Activated naive CD4-positive, alpha-beta T cell treated with anti-CD3 and anti-CD28 coated beads, Interleukin-2, amount 10 ng/mL, durations not matched to agents 7 days and 5 days (primary cell): ENCODE measurements at regions not wholly inside any gene's neighbourhood (a gene's known extent, or its start where the extent isn't known, plus 50 kb on each side); places are given as distances from the start of the nearest gene placed in this dataset.

Experiments
- CTCF ChIA-PET: fragments of 350-600 bp; sonication (Branson Sonifier 250); formaldehyde crosslinking; loops from one replicate; lab custom pipeline; 2021; ENCODE audit warnings: antibody characterized with exemption; lab: Charles Lee
- DNase-seq: peaks from one replicate; pipeline ENCODE4 v3.0.0-alpha.2; 2020
- H3K27ac Mint-ChIP-seq: one replicate; pipeline ENCODE4 v1.8.0; 2021; ENCODE audit warnings: mild to moderate bottlenecking, moderate library complexity, mixed read lengths
- H3K27me3 Mint-ChIP-seq: one replicate; pipeline ENCODE4 v1.8.0; 2021; ENCODE audit warnings: mild to moderate bottlenecking, mixed read lengths
- H3K36me3 Mint-ChIP-seq: one replicate; pipeline ENCODE4 v1.8.0; 2021; ENCODE audit warnings: mixed read lengths
- H3K4me1 Mint-ChIP-seq: one replicate; pipeline ENCODE4 v1.8.0; 2021; ENCODE audit warnings: mixed read lengths
- H3K4me3 Mint-ChIP-seq: one replicate; pipeline ENCODE4 v1.8.0; 2021; ENCODE audit warnings: mild to moderate bottlenecking, moderate library complexity, mixed read lengths
- H3K9me3 Mint-ChIP-seq: one replicate; pipeline ENCODE4 v1.8.0; 2021; ENCODE audit warnings: mixed read lengths

DNA sequence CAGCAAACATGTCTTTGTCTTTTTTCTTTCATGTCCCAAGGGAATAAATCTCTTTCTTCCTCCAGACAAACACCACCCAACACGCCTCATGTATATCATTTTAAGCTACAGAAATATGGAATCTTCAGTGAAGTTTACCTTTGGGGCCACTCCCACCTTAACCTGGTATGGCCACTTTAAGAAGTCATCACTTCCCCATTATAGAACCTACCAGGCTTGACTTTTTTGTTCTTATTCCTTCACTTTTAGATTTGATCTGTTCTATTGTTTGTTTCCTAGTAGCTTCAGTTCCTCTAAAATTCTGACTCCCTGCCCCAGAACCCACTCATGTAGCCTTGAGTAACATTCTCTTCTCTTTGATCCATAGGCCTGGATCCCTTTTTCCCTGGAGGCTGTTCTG is 226.3 kb downstream of the HLX start:
- H3K9me3 Mint-ChIP-seq: peaks cover 2% of the 10 kb centered on the region
- no peak for DNase-seq
- CTCF ChIA-PET: no interaction called here
- H3K4me1 Mint-ChIP-seq: no peaks in the 10 kb centered on the region
- no peak overlapping the region for H3K27ac Mint-ChIP-seq
- no peaks in the 10 kb centered on the region for H3K36me3 Mint-ChIP-seq
- no peaks in the 10 kb centered on the region for H3K27me3 Mint-ChIP-seq
- no peak overlapping the region for H3K4me3 Mint-ChIP-seq

DNA sequence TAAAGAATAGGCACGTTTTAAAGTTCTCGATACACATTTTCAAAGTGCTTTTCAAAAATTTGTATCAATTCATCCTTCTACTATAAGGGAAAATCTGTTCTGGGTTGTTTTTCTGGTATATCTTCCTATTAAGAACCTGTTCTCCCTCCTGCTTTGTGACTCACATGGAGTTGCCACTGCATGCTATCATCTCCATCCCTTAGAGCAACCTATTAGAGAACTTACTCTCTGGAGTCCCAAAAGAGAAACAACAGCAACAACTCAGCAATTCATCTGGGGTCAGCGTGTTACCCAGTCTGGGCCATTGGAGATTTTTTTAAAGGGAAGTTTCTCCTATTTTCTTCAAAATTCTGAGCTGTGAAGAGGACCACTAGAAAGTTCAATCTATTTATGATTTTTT is 227.4 kb downstream of the HLX start:
- CTCF ChIA-PET: no interaction called here
- Mint-ChIP-seq H3K27me3 (no peaks in the 10 kb centered on the region), H3K27ac (no peak overlapping the region), H3K4me1 (no peaks in the 10 kb centered on the region), H3K9me3 (peaks cover 2% of the 10 kb centered on the region), H3K4me3 (no peak overlapping the region), H3K36me3 (no peaks in the 10 kb centered on the region)
- DNase-seq: no peak

DNA sequence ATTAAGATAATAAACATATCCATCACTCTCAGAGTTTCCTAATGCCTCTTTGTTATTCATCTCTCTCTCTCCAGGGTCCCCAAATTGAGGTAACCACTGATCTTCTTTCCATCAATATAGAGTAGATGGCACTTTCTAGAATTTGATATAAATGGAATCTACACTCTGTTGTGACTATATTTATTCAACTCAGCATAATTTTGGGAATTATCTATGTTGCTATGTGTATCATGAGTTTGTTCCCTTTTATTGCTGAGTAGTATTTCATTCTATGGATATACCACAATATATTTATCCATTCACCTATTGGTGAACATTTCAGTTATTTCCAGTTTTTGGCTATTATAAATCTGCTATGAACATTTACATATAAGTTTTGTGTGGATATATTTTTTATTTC is 230.7 kb downstream of the HLX start:
- CTCF ChIA-PET: no interaction called here

DNA sequence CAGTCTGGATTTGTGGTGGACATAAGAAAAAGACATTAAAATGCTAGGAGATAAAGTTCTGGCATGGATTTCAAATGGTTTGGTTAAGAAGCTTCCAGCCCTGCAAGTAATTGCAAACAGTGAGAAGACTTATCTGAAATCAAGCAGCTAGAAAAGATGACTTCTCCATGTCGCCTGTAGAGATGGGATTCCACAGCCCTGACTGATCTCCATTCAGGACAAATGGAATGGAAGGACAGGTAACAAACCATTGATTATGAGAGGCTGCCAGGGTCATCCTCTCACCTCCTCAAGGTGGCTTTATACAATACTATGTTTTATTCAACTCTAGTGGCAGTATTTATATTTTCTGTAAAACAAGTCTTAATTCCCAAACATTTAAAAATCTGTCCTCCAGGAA is 237.9 kb downstream of the HLX start:
- CTCF ChIA-PET: no interaction called here
- Mint-ChIP-seq H3K27ac (no peak overlapping the region), H3K27me3 (no peaks in the 10 kb centered on the region), H3K36me3 (no peaks in the 10 kb centered on the region), H3K4me1 (no peaks in the 10 kb centered on the region), H3K9me3 (peaks cover 1% of the 10 kb centered on the region), H3K4me3 (no peak overlapping the region)
- no peak for DNase-seq

More for the DNA sequence above, 230.7 kb downstream of the HLX start:
- H3K9me3 Mint-ChIP-seq: no peaks in the 10 kb centered on the region
- H3K27ac Mint-ChIP-seq: no peak overlapping the region
- no peaks in the 10 kb centered on the region for H3K36me3 Mint-ChIP-seq
- H3K4me1 Mint-ChIP-seq: no peaks in the 10 kb centered on the region
- DNase-seq: no peak
- H3K27me3 Mint-ChIP-seq: no peaks in the 10 kb centered on the region
- H3K4me3 Mint-ChIP-seq: no peak overlapping the region

DNA sequence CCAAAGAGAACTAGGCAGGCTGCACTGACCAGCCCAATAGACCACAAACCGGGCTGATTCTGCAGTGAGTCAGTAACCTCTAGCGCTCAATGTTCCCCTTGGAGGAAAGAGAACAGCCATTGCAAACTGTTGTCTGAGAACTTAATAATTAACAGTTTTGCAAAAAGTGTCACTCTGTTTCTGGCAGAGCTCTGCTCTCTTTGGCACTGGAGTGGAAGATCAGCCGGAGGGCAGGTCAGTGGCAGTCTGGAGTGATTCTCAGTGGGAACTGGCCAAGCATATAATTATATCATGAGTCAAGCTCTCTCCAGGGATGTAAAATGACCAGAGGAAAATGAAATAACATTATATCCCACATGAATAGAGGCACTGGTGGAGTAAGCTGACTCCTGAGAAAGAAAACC is 238.3 kb downstream of the HLX start:
- Mint-ChIP-seq H3K36me3 (no peaks in the 10 kb centered on the region), H3K4me1 (no peaks in the 10 kb centered on the region), H3K27me3 (no peaks in the 10 kb centered on the region), H3K4me3 (no peak overlapping the region), H3K27ac (no peak overlapping the region), H3K9me3 (peaks cover 1% of the 10 kb centered on the region)
- CTCF ChIA-PET: no interaction called here
- no peak for DNase-seq

DNA sequence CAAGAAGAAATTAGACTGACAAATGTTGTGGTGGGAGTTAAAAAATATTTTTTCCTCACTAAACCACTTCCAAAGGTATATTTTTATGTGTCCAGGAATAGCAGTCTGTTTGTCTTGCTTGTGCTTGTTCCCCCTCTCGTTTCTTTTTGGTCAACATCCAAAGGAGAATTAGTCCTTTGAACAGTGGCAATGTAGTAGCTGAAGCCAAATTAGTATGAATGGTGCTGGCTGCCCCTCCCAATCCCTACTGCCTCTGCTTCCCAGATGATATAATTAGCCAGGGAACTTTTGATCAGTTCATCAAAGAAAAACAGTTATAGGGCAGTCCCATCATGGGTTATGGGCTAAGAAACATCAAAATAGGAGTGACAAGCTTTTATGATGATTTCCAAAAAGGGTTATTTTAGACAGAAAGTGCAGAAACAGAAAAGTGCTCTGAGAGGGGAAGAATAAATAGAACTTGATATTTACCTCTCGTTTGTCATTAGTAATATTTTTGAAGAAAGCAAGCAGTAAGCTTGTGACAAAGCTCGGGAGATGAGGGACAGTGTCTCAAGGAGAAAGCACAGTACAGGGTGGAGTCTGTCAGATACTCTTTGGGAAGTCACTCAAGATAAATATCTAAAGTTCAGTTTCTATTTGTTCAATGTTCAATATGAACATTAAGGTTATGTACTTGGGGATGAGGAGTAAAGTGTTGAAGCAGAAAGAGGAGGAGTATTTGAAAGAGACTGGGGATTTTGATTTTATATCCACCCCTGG is 239.1 kb downstream of the HLX start:
- CTCF ChIA-PET: no interaction called here
- H3K27ac Mint-ChIP-seq: no peak overlapping the region
- no peaks in the 10 kb centered on the region for H3K27me3 Mint-ChIP-seq
- no peak for DNase-seq
- H3K36me3 Mint-ChIP-seq: no peaks in the 10 kb centered on the region
- H3K4me3 Mint-ChIP-seq: no peak overlapping the region
- no peaks in the 10 kb centered on the region for H3K4me1 Mint-ChIP-seq
- H3K9me3 Mint-ChIP-seq: peaks cover 1% of the 10 kb centered on the region

DNA sequence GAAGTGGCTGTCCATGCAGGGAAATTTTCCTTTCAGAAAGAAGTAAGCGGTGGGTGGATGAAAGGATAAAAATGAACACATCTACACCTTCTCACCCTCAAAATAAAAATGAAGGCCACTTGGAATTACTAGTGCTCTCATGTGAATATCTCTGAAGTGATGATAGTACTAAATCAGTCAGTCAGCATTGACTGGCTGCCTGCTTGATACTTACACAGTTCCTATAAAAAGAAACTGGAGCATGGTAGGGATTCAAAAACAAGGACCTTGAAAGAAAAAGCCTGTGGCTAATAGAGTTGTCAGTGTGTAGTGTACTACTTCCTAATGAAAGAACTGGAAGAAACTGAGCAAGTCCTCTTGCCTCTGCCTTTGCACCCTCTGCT is 239.7 kb downstream of the HLX start:
- Mint-ChIP-seq H3K9me3 (peaks cover 1% of the 10 kb centered on the region), H3K27ac (no peak overlapping the region), H3K4me1 (no peaks in the 10 kb centered on the region), H3K4me3 (no peak overlapping the region), H3K36me3 (no peaks in the 10 kb centered on the region), H3K27me3 (no peaks in the 10 kb centered on the region)
- CTCF ChIA-PET: no interaction called here
- no peak for DNase-seq

DNA sequence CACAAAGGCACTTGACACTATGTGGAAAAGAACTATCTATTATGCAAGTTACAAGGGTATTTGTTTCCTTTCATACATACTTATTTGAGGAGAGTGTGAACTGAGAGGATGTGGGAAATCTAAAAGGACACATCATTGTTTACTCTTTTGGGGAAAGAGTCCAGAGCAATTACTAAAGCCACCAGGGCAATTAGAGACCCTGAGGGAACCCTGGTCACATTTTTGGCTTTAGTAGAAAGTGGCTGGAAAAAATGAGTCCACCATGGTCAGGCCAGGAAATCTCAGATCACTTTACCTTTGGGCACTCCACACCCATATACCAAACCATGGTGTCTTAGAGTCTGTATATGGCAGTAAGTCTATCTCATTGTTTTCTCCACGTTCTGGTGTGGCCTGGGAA is 243.3 kb downstream of the HLX start:
- DNase-seq: no peak
- Mint-ChIP-seq H3K4me3 (no peak overlapping the region), H3K27me3 (no peaks in the 10 kb centered on the region), H3K4me1 (no peaks in the 10 kb centered on the region), H3K9me3 (peaks cover 1% of the 10 kb centered on the region), H3K36me3 (no peaks in the 10 kb centered on the region), H3K27ac (no peak overlapping the region)
- CTCF ChIA-PET: no interaction called here

DNA sequence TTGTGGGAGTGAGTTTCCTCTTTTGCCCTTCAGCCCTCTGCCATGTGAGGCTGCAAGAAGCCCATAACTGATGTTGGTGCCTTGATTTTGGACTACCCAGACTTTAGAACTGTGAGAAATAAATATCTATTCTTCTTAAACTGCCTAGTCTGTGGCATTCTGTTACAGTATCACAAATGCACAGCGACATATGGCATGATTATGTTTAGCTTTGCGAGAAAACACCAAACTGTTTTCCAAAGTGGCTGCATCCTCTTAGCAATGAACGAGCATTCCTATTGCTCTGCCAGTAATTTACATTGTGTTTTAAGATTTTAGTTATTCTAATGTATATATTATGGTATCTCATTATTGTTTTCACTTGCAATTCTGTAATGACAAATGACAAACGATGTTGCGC is 246.7 kb downstream of the HLX start:
- Mint-ChIP-seq H3K4me3 (no peak overlapping the region), H3K4me1 (no peaks in the 10 kb centered on the region), H3K36me3 (no peaks in the 10 kb centered on the region), H3K27ac (no peak overlapping the region), H3K9me3 (peaks cover 1% of the 10 kb centered on the region), H3K27me3 (no peaks in the 10 kb centered on the region)
- DNase-seq: no peak
- CTCF ChIA-PET: no interaction called here

DNA sequence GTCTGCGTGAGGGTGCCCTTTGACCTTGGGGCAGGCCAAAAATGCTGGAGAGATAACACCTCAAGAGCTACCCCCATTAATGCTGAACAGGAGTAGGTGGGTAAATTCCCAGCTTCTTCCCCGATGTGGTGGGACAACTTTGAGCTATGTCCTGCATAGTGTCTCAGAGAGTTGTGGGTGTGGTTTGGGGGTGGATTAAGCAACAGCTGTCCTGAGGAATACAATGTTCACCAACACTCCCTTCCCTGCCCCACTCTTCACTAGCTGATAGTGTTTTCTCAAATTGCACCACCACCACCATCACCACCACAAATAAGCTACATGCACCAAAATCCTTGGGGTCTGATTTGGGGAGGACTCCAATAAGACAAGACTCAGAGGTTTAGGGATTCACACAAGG is 258.4 kb downstream of the HLX start:
- CTCF ChIA-PET: no interaction called here
- DNase-seq: no peak
- H3K4me3 Mint-ChIP-seq: no peak overlapping the region
- no peaks in the 10 kb centered on the region for H3K4me1 Mint-ChIP-seq
- H3K36me3 Mint-ChIP-seq: no peaks in the 10 kb centered on the region
- H3K27me3 Mint-ChIP-seq: no peaks in the 10 kb centered on the region
- H3K9me3 Mint-ChIP-seq: no peaks in the 10 kb centered on the region
- H3K27ac Mint-ChIP-seq: no peak overlapping the region

DNA sequence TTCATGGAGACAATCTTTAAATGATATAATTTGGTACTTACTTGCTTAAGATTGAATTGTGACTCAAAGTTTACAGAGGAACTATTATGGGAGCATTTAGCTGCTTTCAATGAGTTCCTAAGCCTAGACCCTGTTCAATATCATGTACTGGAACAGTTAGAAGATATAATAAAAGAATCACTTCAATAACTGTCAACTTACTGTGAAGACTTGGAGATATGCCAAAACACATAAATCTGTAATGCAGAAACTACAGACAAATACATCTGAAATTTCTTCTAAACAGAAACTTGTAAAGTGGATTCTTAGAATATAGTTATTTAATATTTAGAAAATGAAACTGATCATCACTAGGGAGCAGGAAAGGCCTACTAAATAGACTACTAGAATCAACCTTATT is 259.3 kb downstream of the HLX start:
- Mint-ChIP-seq H3K27me3 (no peaks in the 10 kb centered on the region), H3K4me1 (no peaks in the 10 kb centered on the region), H3K27ac (no peak overlapping the region), H3K9me3 (no peaks in the 10 kb centered on the region), H3K4me3 (no peak overlapping the region), H3K36me3 (no peaks in the 10 kb centered on the region)
- DNase-seq: no peak
- CTCF ChIA-PET: no interaction called here

DNA sequence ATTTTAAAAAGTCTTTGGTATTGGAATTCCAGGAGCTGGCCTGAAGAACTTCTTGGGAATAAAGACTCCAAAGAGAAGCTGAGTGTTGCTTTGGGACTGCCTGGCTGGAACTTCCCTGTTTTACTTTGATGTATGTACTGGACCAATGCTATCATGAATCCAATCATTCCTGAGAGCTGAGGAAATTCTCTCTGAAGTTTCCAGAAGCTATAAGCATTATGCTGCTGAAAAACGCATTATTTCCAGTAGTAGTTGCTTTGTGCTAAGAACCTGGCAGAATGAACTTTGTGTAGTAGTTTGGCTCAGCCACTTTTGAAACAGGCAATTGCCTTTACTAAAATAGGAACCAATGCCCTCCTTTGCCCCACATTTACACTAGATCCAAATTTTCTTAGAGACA is 260.7 kb downstream of the HLX start:
- Mint-ChIP-seq H3K27ac (no peak overlapping the region), H3K4me3 (no peak overlapping the region), H3K27me3 (no peaks in the 10 kb centered on the region), H3K4me1 (no peaks in the 10 kb centered on the region), H3K36me3 (no peaks in the 10 kb centered on the region), H3K9me3 (no peaks in the 10 kb centered on the region)
- DNase-seq: no peak
- CTCF ChIA-PET: no interaction called here

DNA sequence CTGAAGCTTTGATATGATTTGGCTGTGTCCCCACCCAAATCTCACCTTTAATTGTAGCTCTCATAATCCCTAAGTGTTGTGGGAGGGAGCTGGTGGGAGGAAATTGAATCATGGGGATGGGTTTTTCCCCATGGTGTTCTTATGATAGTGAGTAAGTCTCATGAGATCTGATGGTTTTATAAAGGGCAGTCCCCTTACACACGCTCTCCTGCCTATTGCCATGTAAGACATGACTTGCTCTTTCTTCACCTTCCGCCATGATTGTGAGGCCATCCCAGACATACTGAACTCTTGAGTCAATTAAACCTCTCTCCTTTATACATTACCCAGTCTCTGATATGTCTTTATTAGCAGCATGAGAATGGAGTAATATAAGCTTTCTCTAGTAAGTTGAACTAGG is 261.9 kb downstream of the HLX start:
- H3K27me3 Mint-ChIP-seq: no peaks in the 10 kb centered on the region
- no peak overlapping the region for H3K4me3 Mint-ChIP-seq
- no peaks in the 10 kb centered on the region for H3K9me3 Mint-ChIP-seq
- H3K36me3 Mint-ChIP-seq: no peaks in the 10 kb centered on the region
- DNase-seq: no peak
- H3K27ac Mint-ChIP-seq: no peak overlapping the region
- CTCF ChIA-PET: no interaction called here
- H3K4me1 Mint-ChIP-seq: no peaks in the 10 kb centered on the region

DNA sequence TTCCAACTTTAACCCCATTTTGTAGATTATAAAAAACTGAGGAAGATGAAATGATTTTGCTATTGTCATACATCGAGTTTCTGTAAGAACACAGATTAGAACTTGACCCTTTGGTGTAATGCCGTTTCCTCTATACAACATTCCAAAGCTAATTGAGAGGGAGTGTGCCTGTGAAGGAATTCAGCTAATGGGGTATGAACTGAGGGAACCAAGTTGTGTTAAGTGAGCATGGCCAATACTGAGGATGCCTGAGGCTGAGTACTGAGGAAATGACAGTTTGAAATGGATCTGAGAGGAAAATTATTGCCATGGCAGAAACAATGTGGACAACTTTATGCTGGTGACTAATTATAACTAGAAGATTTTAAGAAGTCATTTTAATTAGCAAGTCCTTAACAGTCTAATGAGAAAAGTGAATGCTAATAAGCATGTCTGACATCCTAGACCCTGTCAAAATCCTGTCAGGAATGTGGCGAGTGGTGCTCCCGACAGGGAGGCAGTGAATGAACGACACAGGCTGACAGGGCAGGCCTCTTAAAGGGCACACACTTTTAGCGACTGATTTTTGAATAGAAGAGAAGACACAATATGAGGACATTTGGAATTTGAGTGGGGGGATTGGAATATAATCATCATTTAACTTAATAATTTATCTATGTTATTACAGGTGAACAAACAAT is 262.5 kb downstream of the HLX start:
- no peaks in the 10 kb centered on the region for H3K9me3 Mint-ChIP-seq
- no peak overlapping the region for H3K4me3 Mint-ChIP-seq
- DNase-seq: no peak
- no peaks in the 10 kb centered on the region for H3K27me3 Mint-ChIP-seq
- CTCF ChIA-PET: no interaction called here
- H3K27ac Mint-ChIP-seq: no peak overlapping the region
- H3K4me1 Mint-ChIP-seq: no peaks in the 10 kb centered on the region
- H3K36me3 Mint-ChIP-seq: no peaks in the 10 kb centered on the region

DNA sequence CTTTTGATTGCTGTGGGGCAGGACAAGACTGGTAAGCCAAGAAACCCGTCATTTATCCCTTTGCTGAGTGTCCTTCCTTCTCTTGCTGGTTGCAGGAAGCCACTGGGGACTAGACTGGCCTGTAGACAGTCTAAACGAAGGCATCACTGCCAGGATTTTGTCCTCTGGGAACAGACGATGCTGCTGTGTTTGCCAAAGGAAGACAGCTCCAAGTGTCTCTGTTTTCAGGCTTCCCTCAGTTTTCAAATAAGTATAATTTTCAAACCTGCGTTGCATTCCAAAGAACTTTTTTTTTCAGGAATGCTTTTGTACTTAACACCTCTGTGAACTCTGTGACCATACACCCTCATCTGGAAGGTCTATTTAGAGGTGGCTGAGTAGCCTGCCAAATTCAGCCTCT is 269.4 kb downstream of the HLX start:
- H3K9me3 Mint-ChIP-seq: no peaks in the 10 kb centered on the region
- H3K27me3 Mint-ChIP-seq: no peaks in the 10 kb centered on the region
- DNase-seq: no peak
- CTCF ChIA-PET: no interaction called here
- no peak overlapping the region for H3K4me3 Mint-ChIP-seq
- no peaks in the 10 kb centered on the region for H3K4me1 Mint-ChIP-seq
- H3K27ac Mint-ChIP-seq: no peak overlapping the region
- no peaks in the 10 kb centered on the region for H3K36me3 Mint-ChIP-seq
